ENCODE measurements at regions not wholly inside any gene's neighbourhood (a gene's known extent, or its start where the extent isn't known, plus 50 kb on each side); places are given as distances from the start of the nearest gene placed in this dataset.
A peak's percentile ranks its signal among the peaks of the same experiment; 100 is the strongest.

- Histone ChIP-seq H3K9me3 (no peaks in the 10 kb centered on the region), H3K4me3 (no peak overlapping the region), H3K4me2 (no peak overlapping the region), H3K4me1 (no peaks in the 10 kb centered on the region), H3K27ac (no peak overlapping the region)
- ChIA-PET CTCF (interaction anchor here (0.8 kb wide), 1 partner anchor 119 kb away, joined by 4 read pairs; no protein-coding TSS in a partner anchor), POLR2A (no interaction called here)
- DNase-seq (ENCODE audit: low read depth in 1 of 2, low spot score in 1 of 2) (no peak), FAIRE-seq (peak; percentile 61), ATAC-seq (no peak)
- TF ChIP-seq GATA3 (IDR thresholded peaks at IDR 0.05; ENCODE audit: borderline replicate concordance): no peak
- TF ChIP-seq FOXS1 (CRISPR knock-in tag; IDR thresholded peaks at IDR 0.05): no peak
- no peak for TF ChIP-seq NPAS2 (CRISPR knock-in tag; IDR thresholded peaks at IDR 0.05; ENCODE audit: borderline replicate concordance)
- TF ChIP-seq FOSB (CRISPR knock-in tag; IDR thresholded peaks at IDR 0.05): no peak
- TF ChIP-seq MAFK (IDR thresholded peaks at IDR 0.05; ENCODE audit: partially characterized antibody): no peak
- no peak for TF ChIP-seq PBX3 (IDR thresholded peaks at IDR 0.05)
- TF ChIP-seq JUN (IDR thresholded peaks at IDR 0.05): no peak
- no peak for TF ChIP-seq BHLHE40 (IDR thresholded peaks at IDR 0.05; ENCODE audit: low read depth, low read length)
- TF ChIP-seq HOXA7 (CRISPR knock-in tag; IDR thresholded peaks at IDR 0.05): no peak
- no peak for TF ChIP-seq RFX5 (IDR thresholded peaks at IDR 0.05)
- no peak for TF ChIP-seq EP300 (IDR thresholded peaks at IDR 0.05)
- no peak for TF ChIP-seq TP53 (CRISPR knock-in tag; IDR thresholded peaks at IDR 0.05)
- TF ChIP-seq HOXB13 (CRISPR knock-in tag; IDR thresholded peaks at IDR 0.05; ENCODE audit: low read depth): no peak
- TF ChIP-seq TFCP2L1 (CRISPR knock-in tag; IDR thresholded peaks at IDR 0.05): no peak
These were observed 111.0 kb upstream of the LRIG3 start for GRCh38 chr12:59031313-59031712.

- Histone ChIP-seq H3K4me2 (no peak overlapping the region), H3K4me3 (no peak overlapping the region), H3K9me3 (no peaks in the 10 kb centered on the region), H3K27ac (no peak overlapping the region), H3K4me1 (no peaks in the 10 kb centered on the region)
- ChIA-PET POLR2A (no interaction called here), CTCF (no interaction called here)
- no peak for FAIRE-seq
- TF ChIP-seq CBX8 (IDR thresholded peaks at IDR 0.05) (no peak), BCL3 (IDR thresholded peaks at IDR 0.05) (no peak), KDM5A (IDR thresholded peaks at IDR 0.05) (no peak), CBX2 (IDR thresholded peaks at IDR 0.05; ENCODE audit: borderline replicate concordance, low read depth) (no peak), MAZ (IDR thresholded peaks at IDR 0.05; ENCODE audit: borderline replicate concordance, low read depth, low read length) (no peak), KDM1A (IDR thresholded peaks at IDR 0.05; ENCODE audit: low read depth) (no peak), ZSCAN20 (CRISPR knock-in tag; IDR thresholded peaks at IDR 0.05) (no peak), HOXB13 (CRISPR knock-in tag; IDR thresholded peaks at IDR 0.05; ENCODE audit: low read depth) (no peak), FOSB (CRISPR knock-in tag; IDR thresholded peaks at IDR 0.05) (no peak), TP53 (CRISPR knock-in tag; IDR thresholded peaks at IDR 0.05) (no peak), PBX3 (IDR thresholded peaks at IDR 0.05) (no peak), FOXS1 (CRISPR knock-in tag; IDR thresholded peaks at IDR 0.05) (no peak), CEBPB (IDR thresholded peaks at IDR 0.05) (no peak), E2F6 (IDR thresholded peaks at IDR 0.05; ENCODE audit: borderline replicate concordance, low read depth) (no peak), BHLHE40 (IDR thresholded peaks at IDR 0.05; ENCODE audit: low read depth, low read length) (no peak)
- 53% methylated on average over 4 of the region's 4 CpGs for WGBS (ENCODE audit: missing lambda C conversion rate)
- ATAC-seq: no peak
- DNase-seq (ENCODE audit: low read depth in 1 of 2, low spot score in 1 of 2): no peak
These were observed 110.1 kb upstream of the LRIG3 start for GRCh38 chr12:59030415-59030814.

Measured in A549 (cell line).